Ishikawa (cell line): ENCODE measurements at regions not wholly inside any gene's neighbourhood (a gene's known extent, or its start where the extent isn't known, plus 50 kb on each side); places are given as distances from the start of the nearest gene placed in this dataset.

Experiments used
- CEBPB ChIP-seq: IDR thresholded peaks from 2 replicates; pipeline ENCODE4 v1.6.1; 2012
- CREB1 ChIP-seq: IDR thresholded peaks from 2 replicates; pipeline ENCODE4 v1.6.1; 2012; ENCODE audit warnings: low read depth
- EP300 ChIP-seq: IDR thresholded peaks from 2 replicates; pipeline ENCODE4 v1.6.1; 2012; ENCODE audit warnings: borderline replicate concordance
- MAX ChIP-seq: IDR thresholded peaks from 2 replicates; pipeline ENCODE4 v1.6.1; 2012
- RAD21 ChIP-seq: IDR thresholded peaks from 2 replicates; pipeline ENCODE4 v1.6.1; 2012; ENCODE audit warnings: low read depth
- REST ChIP-seq: IDR thresholded peaks from 2 replicates; pipeline ENCODE4 v1.6.1; 2012; ENCODE audit warnings: low read depth, mild to moderate bottlenecking
- TAF1 ChIP-seq: IDR thresholded peaks from 2 replicates; pipeline ENCODE4 v1.6.1; 2012; ENCODE audit warnings: low read depth, mild to moderate bottlenecking
- USF1 ChIP-seq: IDR thresholded peaks from 2 replicates; pipeline ENCODE4 v1.6.1; 2012
- YY1 ChIP-seq: IDR thresholded peaks from 2 replicates; pipeline ENCODE4 v1.6.1; 2012; ENCODE audit warnings: low read depth

- TF ChIP-seq RAD21 (peak; percentile 36; the same call in 1 of the 2 replicates), CEBPB (no peak), REST (no peak), YY1 (no peak), TAF1 (no peak), CREB1 (no peak), USF1 (no peak), EP300 (no peak), MAX (no peak)
Measured at GRCh38 chr9:99299211-99300102, 77.4 kb downstream of the SEC61B start.
